ENCODE measurements at regions not wholly inside any gene's neighbourhood (a gene's known extent, or its start where the extent isn't known, plus 50 kb on each side); places are given as distances from the start of the nearest gene placed in this dataset.

DNA sequence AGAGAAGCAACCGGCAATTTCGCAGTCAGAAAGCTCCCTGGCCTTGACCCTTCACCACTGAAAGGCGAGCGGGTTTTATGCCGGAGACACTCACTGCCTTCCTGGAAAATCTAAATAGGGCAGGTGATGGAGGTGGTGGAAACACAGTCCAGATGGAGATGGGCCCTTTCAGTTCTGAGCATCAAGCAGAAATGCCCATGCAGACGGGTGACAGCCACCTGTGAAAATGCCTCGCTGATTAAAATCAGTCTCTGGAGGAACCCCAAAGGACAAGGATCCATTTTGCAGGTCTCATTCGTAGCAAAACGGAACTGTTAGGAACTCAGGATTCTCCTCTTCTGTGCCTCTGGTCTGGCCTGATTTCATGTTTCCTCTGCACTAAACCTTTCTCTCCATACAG lies 74.2 kb downstream of the FZD10 start:
- TF ChIP-seq, protein P1, sequence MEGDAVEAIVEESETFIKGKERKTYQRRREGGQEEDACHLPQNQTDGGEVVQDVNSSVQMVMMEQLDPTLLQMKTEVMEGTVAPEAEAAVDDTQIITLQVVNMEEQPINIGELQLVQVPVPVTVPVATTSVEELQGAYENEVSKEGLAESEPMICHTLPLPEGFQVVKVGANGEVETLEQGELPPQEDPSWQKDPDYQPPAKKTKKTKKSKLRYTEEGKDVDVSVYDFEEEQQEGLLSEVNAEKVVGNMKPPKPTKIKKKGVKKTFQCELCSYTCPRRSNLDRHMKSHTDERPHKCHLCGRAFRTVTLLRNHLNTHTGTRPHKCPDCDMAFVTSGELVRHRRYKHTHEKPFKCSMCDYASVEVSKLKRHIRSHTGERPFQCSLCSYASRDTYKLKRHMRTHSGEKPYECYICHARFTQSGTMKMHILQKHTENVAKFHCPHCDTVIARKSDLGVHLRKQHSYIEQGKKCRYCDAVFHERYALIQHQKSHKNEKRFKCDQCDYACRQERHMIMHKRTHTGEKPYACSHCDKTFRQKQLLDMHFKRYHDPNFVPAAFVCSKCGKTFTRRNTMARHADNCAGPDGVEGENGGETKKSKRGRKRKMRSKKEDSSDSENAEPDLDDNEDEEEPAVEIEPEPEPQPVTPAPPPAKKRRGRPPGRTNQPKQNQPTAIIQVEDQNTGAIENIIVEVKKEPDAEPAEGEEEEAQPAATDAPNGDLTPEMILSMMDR (IDR thresholded peaks at IDR 0.05), result no peak
- no peak for TF ChIP-seq POLR2A (IDR thresholded peaks at IDR 0.05)

Measured in heart left ventricle (tissue), 13 donors.